Mesendoderm (in vitro differentiated cells): ENCODE measurements at regions not wholly inside any gene's neighbourhood (a gene's known extent, or its start where the extent isn't known, plus 50 kb on each side); places are given as distances from the start of the nearest gene placed in this dataset.

ENCODE experiments used
- DNase-seq: peaks from one replicate; pipeline ENCODE4 v3.0.0; 2013
- H2AK5ac ChIP-seq: 2 replicates; pipeline ENCODE4 v1.6.1; 2013; ENCODE audit warnings: low read length, inconsistent platforms
- H2BK120ac ChIP-seq: 2 replicates; pipeline ENCODE4 v1.6.1; 2013; ENCODE audit warnings: low read depth, mild to moderate bottlenecking, low read length, moderate library complexity, mixed read lengths
- H2BK15ac ChIP-seq: replicated peaks from 2 replicates; pipeline ENCODE4 v1.6.1; 2013; ENCODE audit warnings: low read depth, mild to moderate bottlenecking, moderate library complexity
- H2BK5ac ChIP-seq: 2 replicates; pipeline ENCODE4 v1.6.1; 2013; ENCODE audit warnings: low read length, inconsistent platforms
- H3K18ac ChIP-seq: 2 replicates; pipeline ENCODE4 v1.6.1; 2013; ENCODE audit warnings: mild to moderate bottlenecking, low read length, mixed read lengths
- H3K23ac ChIP-seq: one replicate; pipeline ENCODE4 v1.6.1; 2013; ENCODE audit warnings: low read length
- H3K27ac ChIP-seq: 2 replicates; pipeline ENCODE4 v1.5.1; 2013; ENCODE audit warnings: low read depth, mild to moderate bottlenecking, inconsistent platforms, low read length, moderate library complexity
- H3K27me3 ChIP-seq: 2 replicates; pipeline ENCODE4 v1.6.1; 2013; ENCODE audit warnings: low read length, control low read depth, mild to moderate bottlenecking, inconsistent platforms; ENCODE audit not compliant: insufficient read depth, poor library complexity
- H3K36me3 ChIP-seq: 2 replicates; pipeline ENCODE4 v1.6.1; 2013; ENCODE audit warnings: low read length, inconsistent platforms; ENCODE audit not compliant: control insufficient read depth, insufficient read depth
- H3K4ac ChIP-seq: one replicate; pipeline ENCODE4 v1.6.1; 2013; ENCODE audit warnings: low read depth, mild to moderate bottlenecking, low read length, moderate library complexity
- H3K4me1 ChIP-seq: 2 replicates; pipeline ENCODE4 v1.6.1; 2013; ENCODE audit warnings: low read depth, low read length, inconsistent platforms; ENCODE audit not compliant: control insufficient read depth
- H3K4me2 ChIP-seq: 2 replicates; pipeline ENCODE4 v1.6.1; 2013; ENCODE audit warnings: low read length
- H3K4me3 ChIP-seq: 2 replicates; pipeline ENCODE4 v1.5.1; 2013; ENCODE audit warnings: mild to moderate bottlenecking, low read length
- H3K56ac ChIP-seq: one replicate; pipeline ENCODE4 v1.6.1; 2013; ENCODE audit warnings: low read length
- H3K79me1 ChIP-seq: 2 replicates; pipeline ENCODE4 v1.6.1; 2013; ENCODE audit warnings: low read length, inconsistent platforms
- H3K79me2 ChIP-seq: 2 replicates; pipeline ENCODE4 v1.6.1; 2013; ENCODE audit warnings: mild to moderate bottlenecking, low read length; ENCODE audit not compliant: control insufficient read depth, insufficient read depth
- H3K9ac ChIP-seq: 2 replicates; pipeline ENCODE4 v1.6.1; 2013; ENCODE audit warnings: low read length, inconsistent platforms
- H4K5ac ChIP-seq: one replicate; pipeline ENCODE4 v1.6.1; 2013; ENCODE audit warnings: low read length
- H4K8ac ChIP-seq: one replicate; pipeline ENCODE4 v1.6.1; 2013; ENCODE audit warnings: low read depth, mild to moderate bottlenecking, control low read depth, low read length, moderate library complexity
- WGBS: extraction: QIAGEN DNeasy Blood & Tissue Kit; methylation state at CpG from one replicate; pipeline ENCODE4 v1.1.7; 2013; ENCODE audit warnings: low lambda C conversion rate, missing lambda C conversion rate; ENCODE audit not compliant: insufficient coverage; ENCODE audit errors: extremely low coverage; 5-methylcytosine and 5-hydroxymethylcytosine counted together

DNA sequence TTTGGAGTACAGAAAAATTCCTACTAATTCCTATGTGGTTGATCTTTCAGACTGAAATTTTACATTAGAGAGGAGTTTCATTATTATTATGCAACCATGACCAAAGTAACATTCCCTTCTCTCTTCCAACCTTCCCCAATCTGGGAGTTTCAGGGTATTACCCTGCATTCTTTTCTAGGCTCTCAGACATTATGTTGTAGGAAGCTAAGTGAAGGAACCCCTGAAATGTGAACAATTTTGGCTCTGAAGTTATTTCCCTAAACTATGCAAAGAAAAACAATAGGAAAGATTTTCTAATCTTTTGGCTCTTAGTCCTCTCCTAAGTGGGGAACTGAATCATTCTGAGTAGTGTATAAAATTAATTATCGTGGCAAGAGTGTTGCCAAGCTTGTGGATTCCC lies 63.3 kb upstream of the ZFAND5 start:
- Histone ChIP-seq H3K4ac (no peak overlapping the region), H3K79me2 (no peaks in the 10 kb centered on the region), H3K4me1 (no peaks in the 10 kb centered on the region), H3K4me2 (no peak overlapping the region), H3K4me3 (no peak overlapping the region), H3K36me3 (no peaks in the 10 kb centered on the region), H2BK120ac (no peak overlapping the region), H3K27ac (no peak overlapping the region), H3K18ac (no peak overlapping the region), H3K79me1 (no peaks in the 10 kb centered on the region), H2BK5ac (no peak overlapping the region), H3K9ac (no peak overlapping the region), H4K5ac (no peak overlapping the region), H3K27me3 (no peaks in the 10 kb centered on the region), H3K56ac (no peak overlapping the region), H2AK5ac (no peak overlapping the region), H3K23ac (no peak overlapping the region), H2BK15ac (no peak overlapping the region), H4K8ac (no peak overlapping the region)
- no peak for DNase-seq
- WGBS: no CpG with 5 or more reads among the region's 1 CpG

- DNase-seq: no peak
- WGBS: no CpG with 5 or more reads among the region's 1 CpG
- H4K8ac ChIP-seq: no peak overlapping the region
- H3K4me2 ChIP-seq: no peak overlapping the region
- H2BK15ac ChIP-seq: no peak overlapping the region
- no peak overlapping the region for H2BK120ac ChIP-seq
- H2BK5ac ChIP-seq: no peak overlapping the region
- no peak overlapping the region for H3K4me3 ChIP-seq
- no peaks in the 10 kb centered on the region for H3K27me3 ChIP-seq
- H3K4ac ChIP-seq: no peak overlapping the region
- no peak overlapping the region for H4K5ac ChIP-seq
- H3K36me3 ChIP-seq: no peaks in the 10 kb centered on the region
- no peak overlapping the region for H3K9ac ChIP-seq
- H3K79me1 ChIP-seq: no peaks in the 10 kb centered on the region
- no peak overlapping the region for H3K27ac ChIP-seq
- no peak overlapping the region for H3K18ac ChIP-seq
- H3K56ac ChIP-seq: no peak overlapping the region
- no peaks in the 10 kb centered on the region for H3K4me1 ChIP-seq
- H3K79me2 ChIP-seq: no peaks in the 10 kb centered on the region
- H3K23ac ChIP-seq: no peak overlapping the region
- no peak overlapping the region for H2AK5ac ChIP-seq
These were observed 62.8 kb upstream of the ZFAND5 start for GRCh38 chr9:72427801-72428200.

DNA sequence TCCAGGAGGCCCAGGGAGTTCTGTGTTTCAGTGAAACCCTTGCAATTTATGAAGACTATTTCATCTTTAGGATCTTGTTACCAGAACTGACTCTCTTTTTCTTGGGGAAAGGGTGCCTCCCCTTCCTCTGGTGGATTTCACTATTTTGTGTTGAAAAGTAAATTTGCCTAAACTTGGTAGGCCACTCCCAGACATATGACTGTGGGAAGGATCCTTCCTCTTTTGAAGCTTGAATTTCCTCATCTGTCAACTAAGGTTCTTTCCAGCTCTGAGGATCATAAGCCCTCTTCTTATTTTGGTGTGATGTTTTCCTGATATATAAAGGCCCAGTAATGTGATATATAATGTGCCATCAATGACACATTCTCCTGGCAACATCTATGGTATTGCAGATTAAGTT lies 59.1 kb upstream of the ZFAND5 start:
- Histone ChIP-seq H3K36me3 (no peaks in the 10 kb centered on the region), H3K4me2 (no peak overlapping the region), H4K5ac (no peak overlapping the region), H3K79me2 (no peaks in the 10 kb centered on the region), H3K18ac (no peak overlapping the region), H3K4me3 (no peak overlapping the region), H2BK5ac (no peak overlapping the region), H4K8ac (no peak overlapping the region), H3K4ac (no peak overlapping the region), H3K4me1 (no peaks in the 10 kb centered on the region), H2AK5ac (no peak overlapping the region), H3K79me1 (no peaks in the 10 kb centered on the region), H3K27me3 (no peaks in the 10 kb centered on the region), H3K9ac (no peak overlapping the region), H2BK15ac (no peak overlapping the region), H3K27ac (no peak overlapping the region), H3K23ac (no peak overlapping the region), H3K56ac (no peak overlapping the region), H2BK120ac (no peak overlapping the region)
- no peak for DNase-seq

DNA sequence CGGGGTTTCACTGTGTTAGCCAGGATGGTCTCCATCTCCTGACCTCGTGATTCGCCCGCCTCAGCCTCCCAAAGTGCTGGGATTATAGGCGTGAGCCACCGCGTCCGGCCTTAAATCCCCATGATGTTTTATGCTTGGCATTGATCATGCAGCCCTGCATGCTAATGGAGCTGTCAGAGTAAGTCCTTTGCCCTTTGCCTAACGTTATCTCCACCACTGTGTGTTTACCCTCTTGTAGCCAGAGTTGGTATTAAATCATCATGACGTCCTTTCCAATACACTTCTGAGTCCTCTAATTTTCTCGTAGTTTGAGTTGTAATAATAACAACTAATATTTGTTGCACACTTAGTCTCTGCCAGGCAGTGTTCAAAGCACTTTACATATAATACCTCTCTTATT lies 57.2 kb upstream of the ZFAND5 start:
- no peak overlapping the region for H3K4me3 ChIP-seq
- no peak overlapping the region for H2BK120ac ChIP-seq
- H3K18ac ChIP-seq: no peak overlapping the region
- no peak overlapping the region for H3K9ac ChIP-seq
- no peaks in the 10 kb centered on the region for H3K36me3 ChIP-seq
- no peak overlapping the region for H3K27ac ChIP-seq
- H3K79me2 ChIP-seq: no peaks in the 10 kb centered on the region
- no peaks in the 10 kb centered on the region for H3K4me1 ChIP-seq
- no peaks in the 10 kb centered on the region for H3K27me3 ChIP-seq
- DNase-seq: no peak
- H4K8ac ChIP-seq: no peak overlapping the region
- H3K4me2 ChIP-seq: no peak overlapping the region
- no CpG with 5 or more reads among the region's 11 CpGs for WGBS
- H2BK5ac ChIP-seq: no peak overlapping the region
- H2BK15ac ChIP-seq: no peak overlapping the region
- H3K4ac ChIP-seq: no peak overlapping the region
- no peak overlapping the region for H4K5ac ChIP-seq
- H3K56ac ChIP-seq: no peak overlapping the region
- H2AK5ac ChIP-seq: no peak overlapping the region
- H3K23ac ChIP-seq: no peak overlapping the region
- H3K79me1 ChIP-seq: no peaks in the 10 kb centered on the region

GRCh38 chr9:72420783-72421182 lies 55.8 kb upstream of the ZFAND5 start:
- no peak for DNase-seq
- H3K4me3 ChIP-seq: no peak overlapping the region
- no peak overlapping the region for H3K18ac ChIP-seq
- H3K79me1 ChIP-seq: no peaks in the 10 kb centered on the region
- no peaks in the 10 kb centered on the region for H3K36me3 ChIP-seq
- H3K79me2 ChIP-seq: no peaks in the 10 kb centered on the region
- no peak overlapping the region for H2AK5ac ChIP-seq
- H3K27ac ChIP-seq: no peak overlapping the region
- H3K9ac ChIP-seq: no peak overlapping the region
- no peak overlapping the region for H4K5ac ChIP-seq
- H2BK5ac ChIP-seq: no peak overlapping the region
- no peak overlapping the region for H3K4ac ChIP-seq
- H3K27me3 ChIP-seq: no peaks in the 10 kb centered on the region
- no peaks in the 10 kb centered on the region for H3K4me1 ChIP-seq
- no peak overlapping the region for H2BK15ac ChIP-seq
- H3K4me2 ChIP-seq: no peak overlapping the region
- H4K8ac ChIP-seq: no peak overlapping the region
- H3K56ac ChIP-seq: no peak overlapping the region
- H2BK120ac ChIP-seq: no peak overlapping the region
- no peak overlapping the region for H3K23ac ChIP-seq

- H3K27me3 ChIP-seq: no peaks in the 10 kb centered on the region
- no peak overlapping the region for H3K27ac ChIP-seq
- no peak overlapping the region for H3K4me2 ChIP-seq
- no peak overlapping the region for H3K4me3 ChIP-seq
- H2BK15ac ChIP-seq: no peak overlapping the region
- H3K4me1 ChIP-seq: no peaks in the 10 kb centered on the region
- no peak overlapping the region for H3K9ac ChIP-seq
- H3K56ac ChIP-seq: no peak overlapping the region
- H3K4ac ChIP-seq: no peak overlapping the region
- no peak overlapping the region for H2AK5ac ChIP-seq
- H2BK120ac ChIP-seq: no peak overlapping the region
- no peaks in the 10 kb centered on the region for H3K79me2 ChIP-seq
- no peaks in the 10 kb centered on the region for H3K36me3 ChIP-seq
- WGBS: no CpG with 5 or more reads among the region's 2 CpGs
- H4K8ac ChIP-seq: no peak overlapping the region
- H4K5ac ChIP-seq: no peak overlapping the region
- H3K23ac ChIP-seq: no peak overlapping the region
- no peak overlapping the region for H3K18ac ChIP-seq
- no peak overlapping the region for H2BK5ac ChIP-seq
- DNase-seq: no peak
- H3K79me1 ChIP-seq: no peaks in the 10 kb centered on the region
These were observed 50.9 kb upstream of the ZFAND5 start for GRCh38 chr9:72415948-72416347.
